SK-N-SH (cell line): ENCODE measurements at regions not wholly inside any gene's neighbourhood (a gene's known extent, or its start where the extent isn't known, plus 50 kb on each side); places are given as distances from the start of the nearest gene placed in this dataset.

Source experiments
- CTCF ChIA-PET: fragments of 300-600, 350-600 bp; formaldehyde crosslinking; extraction: SDS; loops from one replicate; lab custom pipeline; 2021; lab: Yijun Ruan, JAX
- POLR2A ChIA-PET: fragments of 350-600 bp; sonication (Branson Sonifier 250); formaldehyde crosslinking; extraction: SDS; loops from one replicate; lab custom pipeline; 2020; ENCODE audit warnings: antibody characterized with exemption, inconsistent platforms; lab: Yijun Ruan, JAX
- DNase-seq: peaks from one replicate; pipeline ENCODE4 v3.0.0; 2012
- H2AFZ ChIP-seq: fragments of 200-600 bp; sonication (generic); 2 replicates; pipeline ENCODE4 v1.8.1; 2016; ENCODE audit warnings: antibody characterized with exemption, mild to moderate bottlenecking, low read depth
- H3F3A ChIP-seq: fragments of 200-600 bp; sonication (generic); replicated peaks from 2 replicates; pipeline ENCODE3; 2016; ENCODE audit warnings: antibody characterized with exemption, mild to moderate bottlenecking; ENCODE audit not compliant: insufficient read depth
- H3K27ac ChIP-seq, 2 experiments: fragments of 200-500 bp in 1 of 2; fragments of 200-600 bp in 1 of 2; sonication (Bioruptor generic) in 1 of 2; sonication (generic), shearing (Covaris generic) in 1 of 2; 2 replicates each; pipeline versions ENCODE4 v1.5.1 to v1.6.1; 2014 to 2016; ENCODE audit warnings: low read depth in 2 of 2, inconsistent platforms in 1 of 2, low read length in 1 of 2, mild to moderate bottlenecking in 1 of 2, mixed read lengths in 1 of 2
- H3K27me3 ChIP-seq: fragments of 200-600 bp; sonication (generic), shearing (Covaris generic); 2 replicates; pipeline ENCODE4 v1.6.1; 2016; ENCODE audit warnings: mixed run types; ENCODE audit not compliant: insufficient read depth
- H3K36me3 ChIP-seq, 2 experiments: fragments of 200-500 bp in 1 of 2; fragments of 200-600 bp in 1 of 2; sonication (Bioruptor generic) in 1 of 2; sonication (generic) in 1 of 2; replicated peaks in 1 of 2; 2 replicates each; pipeline versions ENCODE3 to v1.5.1; 2014 to 2016; ENCODE audit warnings: low read length in 1 of 2, mild to moderate bottlenecking in 1 of 2; ENCODE audit not compliant: insufficient read depth in 2 of 2, control insufficient read depth in 1 of 2
- H3K4me1 ChIP-seq, 2 experiments: fragments of 200-500 bp in 1 of 2; fragments of 200-600 bp in 1 of 2; sonication (Bioruptor generic) in 1 of 2; sonication (generic), shearing (Covaris generic) in 1 of 2; 2 replicates each; pipeline versions ENCODE4 v1.5.1 to v1.6.1; 2014 to 2016; ENCODE audit warnings: low read depth in 1 of 2, low read length in 1 of 2, mixed run types in 1 of 2; ENCODE audit not compliant: insufficient read depth in 2 of 2, control insufficient read depth in 1 of 2
- H3K4me2 ChIP-seq: fragments of 200-600 bp; sonication (generic), shearing (Covaris generic); 2 replicates; pipeline ENCODE4 v1.6.1; 2017; ENCODE audit warnings: mixed run types
- H3K4me3 ChIP-seq, 2 experiments: fragments of 200-500 bp in 1 of 2; fragments of 200-600 bp in 1 of 2; sonication (Bioruptor generic) in 1 of 2; sonication (generic), shearing (Covaris generic) in 1 of 2; 2 replicates each; pipeline versions ENCODE4 v1.5.1 to v1.8.1; 2014 to 2016; ENCODE audit warnings: low read depth in 2 of 2, inconsistent platforms in 1 of 2, low read length in 1 of 2, mild to moderate bottlenecking in 1 of 2, mixed read lengths in 1 of 2, moderate library complexity in 1 of 2
- H3K79me2 ChIP-seq: fragments of 200-600 bp; sonication (generic); 2 replicates; pipeline ENCODE4 v1.8.1; 2017; ENCODE audit warnings: mild to moderate bottlenecking; ENCODE audit not compliant: insufficient read depth
- H3K9ac ChIP-seq: fragments of 200-600 bp; sonication (generic); 2 replicates; pipeline ENCODE4 v1.6.1; 2017; ENCODE audit warnings: mixed run types
- H3K9me2 ChIP-seq: fragments of 200-600 bp; sonication (generic); 2 replicates; pipeline ENCODE4 v1.6.1; 2017; ENCODE audit warnings: mixed run types
- H3K9me3 ChIP-seq: fragments of 200-600 bp; sonication (generic); 2 replicates; pipeline ENCODE4 v1.6.1; 2017; ENCODE audit warnings: mixed run types, mild to moderate bottlenecking, moderate library complexity
- H4K20me1 ChIP-seq: fragments of 200-600 bp; sonication (generic); 2 replicates; pipeline ENCODE4 v1.6.1; 2017; ENCODE audit warnings: mild to moderate bottlenecking, mixed run types; ENCODE audit not compliant: insufficient read depth
- CHD2 ChIP-seq: fragments of 150-350 bp; IDR thresholded peaks from 2 replicates; pipeline ENCODE4 v1.6.1; 2018; ENCODE audit warnings: low read length; ENCODE audit not compliant: partially characterized antibody
- EZH2phosphoT487 ChIP-seq: fragments of 200-600 bp; sonication (generic); IDR thresholded peaks from 2 replicates; pipeline ENCODE4 v1.6.1; 2017; ENCODE audit warnings: low read depth, mixed run types, mild to moderate bottlenecking, antibody characterized with exemption, moderate library complexity, borderline replicate concordance
- FOXM1 ChIP-seq: IDR thresholded peaks from 2 replicates; pipeline ENCODE4 v1.4.0; 2012; ENCODE audit warnings: low read depth, mild to moderate bottlenecking
- GABPA ChIP-seq: IDR thresholded peaks from 2 replicates; pipeline ENCODE4 v1.4.0; 2012; ENCODE audit warnings: low read depth, mild to moderate bottlenecking
- MEF2A ChIP-seq: IDR thresholded peaks from 2 replicates; pipeline ENCODE4 v1.4.0; 2012; ENCODE audit warnings: low read depth, borderline replicate concordance
- MXI1 ChIP-seq: IDR thresholded peaks from 2 replicates; pipeline ENCODE4 v1.6.1; 2012; ENCODE audit warnings: mild to moderate bottlenecking, low read depth, low read length, improper control_type of control experiment
- NFIC ChIP-seq: IDR thresholded peaks from 2 replicates; pipeline ENCODE4 v1.4.0; 2012; ENCODE audit warnings: borderline replicate concordance
- NRF1 ChIP-seq: IDR thresholded peaks from 2 replicates; pipeline ENCODE4 v1.6.1; 2012; ENCODE audit warnings: low read depth, mild to moderate bottlenecking, low read length
- POLR2AphosphoS5 ChIP-seq: IDR thresholded peaks from 2 replicates; pipeline ENCODE4 v1.6.1; 2012; ENCODE audit warnings: low read depth, low read length
- RAD21 ChIP-seq: IDR thresholded peaks from 2 replicates; pipeline ENCODE4 v1.6.1; 2012; ENCODE audit warnings: mild to moderate bottlenecking, low read length
- TAF1 ChIP-seq: IDR thresholded peaks from 2 replicates; pipeline ENCODE4 v1.6.1; 2012; ENCODE audit warnings: low read depth, mild to moderate bottlenecking, low read length, moderate library complexity, borderline replicate concordance
- TEAD4 ChIP-seq: IDR thresholded peaks from 2 replicates; pipeline ENCODE4 v1.4.0; 2012; ENCODE audit warnings: mild to moderate bottlenecking, borderline replicate concordance; ENCODE audit not compliant: insufficient read depth
- YY1 ChIP-seq: IDR thresholded peaks from 2 replicates; pipeline ENCODE4 v1.4.0; 2012; ENCODE audit warnings: low read depth, mild to moderate bottlenecking
- WGBS: methylation state at CpG from one replicate; pipeline ENCODE4 v1.1.6; 2017; ENCODE audit warnings: low lambda C conversion rate; 5-methylcytosine and 5-hydroxymethylcytosine counted together
- TF ChIP-seq, protein P1 (sequence below): IDR thresholded peaks from 2 replicates; pipeline ENCODE4 v1.6.1; 2012; ENCODE audit warnings: mild to moderate bottlenecking, low read depth, low read length, moderate library complexity
- TF ChIP-seq, protein P2 (sequence below): IDR thresholded peaks from 2 replicates; pipeline ENCODE4 v1.4.0; 2012; ENCODE audit warnings: low read depth, borderline replicate concordance
- TF ChIP-seq, protein P3 (sequence below): fragments of 150-350 bp; IDR thresholded peaks from 2 replicates; pipeline ENCODE4 v1.6.1; 2017; ENCODE audit warnings: antibody characterized with exemption, low read length, low read depth, borderline replicate concordance
- TF ChIP-seq, protein P4 (sequence below): fragments of 200-600 bp; sonication (generic); IDR thresholded peaks from 2 replicates; pipeline ENCODE4 v1.6.1; 2017; ENCODE audit warnings: antibody characterized with exemption, mild to moderate bottlenecking, moderate library complexity
- TF ChIP-seq, protein P5 (sequence below): IDR thresholded peaks from 2 replicates; pipeline ENCODE4 v1.4.0; 2012; ENCODE audit warnings: low read depth, borderline replicate concordance
- TF ChIP-seq, protein P6 (sequence below): fragments of 150-350 bp; IDR thresholded peaks from 2 replicates; pipeline ENCODE4 v1.6.1; 2016; ENCODE audit warnings: mild to moderate bottlenecking, low read depth, low read length
- TF ChIP-seq, protein P7 (sequence below): IDR thresholded peaks from 2 replicates; pipeline ENCODE4; 2012

DNA sequence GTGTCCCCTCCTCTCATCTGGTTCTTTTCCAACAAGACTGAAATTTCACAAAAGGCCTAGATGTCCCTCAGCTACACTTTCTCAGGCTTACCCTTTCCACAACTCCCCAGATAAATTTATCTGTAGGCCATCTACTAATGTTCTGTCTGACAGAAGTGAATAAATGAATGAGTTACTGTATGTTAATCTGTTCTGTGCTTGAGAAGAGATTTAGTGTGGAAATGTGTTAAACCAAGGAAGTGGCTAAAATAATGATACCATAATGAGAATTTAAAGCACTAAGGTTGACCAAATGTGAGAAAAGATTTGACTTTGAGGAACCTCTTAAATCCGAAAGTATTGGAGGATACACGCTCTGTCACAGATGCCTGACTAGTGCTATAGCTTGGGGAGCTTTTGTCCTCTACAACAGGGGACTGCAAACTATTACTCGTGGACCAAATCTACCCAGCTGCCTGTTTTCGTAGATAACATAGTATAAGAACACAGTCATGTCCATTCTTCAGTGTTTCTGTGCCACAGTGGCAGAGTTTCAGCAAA, 74.8 kb upstream of the P2RY1 start:
- Histone ChIP-seq H3K9me2 (no peaks in the 10 kb centered on the region), H3K4me3 (no peak overlapping the region), H3K27ac (no peak overlapping the region), H3K4me1 (no peaks in the 10 kb centered on the region), H3K36me3 (no peaks in the 10 kb centered on the region), H3K79me2 (no peaks in the 10 kb centered on the region), H3K4me2 (no peak overlapping the region), H3K9ac (no peak overlapping the region), H3F3A (no peaks in the 10 kb centered on the region), H3K9me3 (no peaks in the 10 kb centered on the region), H3K27me3 (no peaks in the 10 kb centered on the region), H4K20me1 (no peaks in the 10 kb centered on the region), H2AFZ (no peak overlapping the region)
- POLR2A ChIA-PET = no interaction called here
- no peak for TF ChIP-seq EZH2phosphoT487
- TF ChIP-seq RAD21 = no peak
- TF ChIP-seq, protein P1, sequence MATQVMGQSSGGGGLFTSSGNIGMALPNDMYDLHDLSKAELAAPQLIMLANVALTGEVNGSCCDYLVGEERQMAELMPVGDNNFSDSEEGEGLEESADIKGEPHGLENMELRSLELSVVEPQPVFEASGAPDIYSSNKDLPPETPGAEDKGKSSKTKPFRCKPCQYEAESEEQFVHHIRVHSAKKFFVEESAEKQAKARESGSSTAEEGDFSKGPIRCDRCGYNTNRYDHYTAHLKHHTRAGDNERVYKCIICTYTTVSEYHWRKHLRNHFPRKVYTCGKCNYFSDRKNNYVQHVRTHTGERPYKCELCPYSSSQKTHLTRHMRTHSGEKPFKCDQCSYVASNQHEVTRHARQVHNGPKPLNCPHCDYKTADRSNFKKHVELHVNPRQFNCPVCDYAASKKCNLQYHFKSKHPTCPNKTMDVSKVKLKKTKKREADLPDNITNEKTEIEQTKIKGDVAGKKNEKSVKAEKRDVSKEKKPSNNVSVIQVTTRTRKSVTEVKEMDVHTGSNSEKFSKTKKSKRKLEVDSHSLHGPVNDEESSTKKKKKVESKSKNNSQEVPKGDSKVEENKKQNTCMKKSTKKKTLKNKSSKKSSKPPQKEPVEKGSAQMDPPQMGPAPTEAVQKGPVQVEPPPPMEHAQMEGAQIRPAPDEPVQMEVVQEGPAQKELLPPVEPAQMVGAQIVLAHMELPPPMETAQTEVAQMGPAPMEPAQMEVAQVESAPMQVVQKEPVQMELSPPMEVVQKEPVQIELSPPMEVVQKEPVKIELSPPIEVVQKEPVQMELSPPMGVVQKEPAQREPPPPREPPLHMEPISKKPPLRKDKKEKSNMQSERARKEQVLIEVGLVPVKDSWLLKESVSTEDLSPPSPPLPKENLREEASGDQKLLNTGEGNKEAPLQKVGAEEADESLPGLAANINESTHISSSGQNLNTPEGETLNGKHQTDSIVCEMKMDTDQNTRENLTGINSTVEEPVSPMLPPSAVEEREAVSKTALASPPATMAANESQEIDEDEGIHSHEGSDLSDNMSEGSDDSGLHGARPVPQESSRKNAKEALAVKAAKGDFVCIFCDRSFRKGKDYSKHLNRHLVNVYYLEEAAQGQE = no peak
- TF ChIP-seq GABPA = no peak
- TF ChIP-seq, protein P2, sequence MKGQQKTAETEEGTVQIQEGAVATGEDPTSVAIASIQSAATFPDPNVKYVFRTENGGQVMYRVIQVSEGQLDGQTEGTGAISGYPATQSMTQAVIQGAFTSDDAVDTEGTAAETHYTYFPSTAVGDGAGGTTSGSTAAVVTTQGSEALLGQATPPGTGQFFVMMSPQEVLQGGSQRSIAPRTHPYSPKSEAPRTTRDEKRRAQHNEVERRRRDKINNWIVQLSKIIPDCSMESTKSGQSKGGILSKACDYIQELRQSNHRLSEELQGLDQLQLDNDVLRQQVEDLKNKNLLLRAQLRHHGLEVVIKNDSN = no peak
- TF ChIP-seq TEAD4 = no peak
- TF ChIP-seq, protein P3, sequence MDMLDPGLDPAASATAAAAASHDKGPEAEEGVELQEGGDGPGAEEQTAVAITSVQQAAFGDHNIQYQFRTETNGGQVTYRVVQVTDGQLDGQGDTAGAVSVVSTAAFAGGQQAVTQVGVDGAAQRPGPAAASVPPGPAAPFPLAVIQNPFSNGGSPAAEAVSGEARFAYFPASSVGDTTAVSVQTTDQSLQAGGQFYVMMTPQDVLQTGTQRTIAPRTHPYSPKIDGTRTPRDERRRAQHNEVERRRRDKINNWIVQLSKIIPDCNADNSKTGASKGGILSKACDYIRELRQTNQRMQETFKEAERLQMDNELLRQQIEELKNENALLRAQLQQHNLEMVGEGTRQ = no peak
- TF ChIP-seq, protein P4, sequence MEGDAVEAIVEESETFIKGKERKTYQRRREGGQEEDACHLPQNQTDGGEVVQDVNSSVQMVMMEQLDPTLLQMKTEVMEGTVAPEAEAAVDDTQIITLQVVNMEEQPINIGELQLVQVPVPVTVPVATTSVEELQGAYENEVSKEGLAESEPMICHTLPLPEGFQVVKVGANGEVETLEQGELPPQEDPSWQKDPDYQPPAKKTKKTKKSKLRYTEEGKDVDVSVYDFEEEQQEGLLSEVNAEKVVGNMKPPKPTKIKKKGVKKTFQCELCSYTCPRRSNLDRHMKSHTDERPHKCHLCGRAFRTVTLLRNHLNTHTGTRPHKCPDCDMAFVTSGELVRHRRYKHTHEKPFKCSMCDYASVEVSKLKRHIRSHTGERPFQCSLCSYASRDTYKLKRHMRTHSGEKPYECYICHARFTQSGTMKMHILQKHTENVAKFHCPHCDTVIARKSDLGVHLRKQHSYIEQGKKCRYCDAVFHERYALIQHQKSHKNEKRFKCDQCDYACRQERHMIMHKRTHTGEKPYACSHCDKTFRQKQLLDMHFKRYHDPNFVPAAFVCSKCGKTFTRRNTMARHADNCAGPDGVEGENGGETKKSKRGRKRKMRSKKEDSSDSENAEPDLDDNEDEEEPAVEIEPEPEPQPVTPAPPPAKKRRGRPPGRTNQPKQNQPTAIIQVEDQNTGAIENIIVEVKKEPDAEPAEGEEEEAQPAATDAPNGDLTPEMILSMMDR = no peak
- TF ChIP-seq TAF1 = no peak
- no peak for TF ChIP-seq NFIC
- no peak for TF ChIP-seq POLR2AphosphoS5
- TF ChIP-seq, protein P5, sequence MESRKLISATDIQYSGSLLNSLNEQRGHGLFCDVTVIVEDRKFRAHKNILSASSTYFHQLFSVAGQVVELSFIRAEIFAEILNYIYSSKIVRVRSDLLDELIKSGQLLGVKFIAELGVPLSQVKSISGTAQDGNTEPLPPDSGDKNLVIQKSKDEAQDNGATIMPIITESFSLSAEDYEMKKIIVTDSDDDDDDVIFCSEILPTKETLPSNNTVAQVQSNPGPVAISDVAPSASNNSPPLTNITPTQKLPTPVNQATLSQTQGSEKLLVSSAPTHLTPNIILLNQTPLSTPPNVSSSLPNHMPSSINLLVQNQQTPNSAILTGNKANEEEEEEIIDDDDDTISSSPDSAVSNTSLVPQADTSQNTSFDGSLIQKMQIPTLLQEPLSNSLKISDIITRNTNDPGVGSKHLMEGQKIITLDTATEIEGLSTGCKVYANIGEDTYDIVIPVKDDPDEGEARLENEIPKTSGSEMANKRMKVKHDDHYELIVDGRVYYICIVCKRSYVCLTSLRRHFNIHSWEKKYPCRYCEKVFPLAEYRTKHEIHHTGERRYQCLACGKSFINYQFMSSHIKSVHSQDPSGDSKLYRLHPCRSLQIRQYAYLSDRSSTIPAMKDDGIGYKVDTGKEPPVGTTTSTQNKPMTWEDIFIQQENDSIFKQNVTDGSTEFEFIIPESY = no peak
- TF ChIP-seq NRF1 = no peak
- TF ChIP-seq MEF2A = no peak
- TF ChIP-seq MXI1 = no peak
- no peak for TF ChIP-seq YY1
- TF ChIP-seq, protein P6, sequence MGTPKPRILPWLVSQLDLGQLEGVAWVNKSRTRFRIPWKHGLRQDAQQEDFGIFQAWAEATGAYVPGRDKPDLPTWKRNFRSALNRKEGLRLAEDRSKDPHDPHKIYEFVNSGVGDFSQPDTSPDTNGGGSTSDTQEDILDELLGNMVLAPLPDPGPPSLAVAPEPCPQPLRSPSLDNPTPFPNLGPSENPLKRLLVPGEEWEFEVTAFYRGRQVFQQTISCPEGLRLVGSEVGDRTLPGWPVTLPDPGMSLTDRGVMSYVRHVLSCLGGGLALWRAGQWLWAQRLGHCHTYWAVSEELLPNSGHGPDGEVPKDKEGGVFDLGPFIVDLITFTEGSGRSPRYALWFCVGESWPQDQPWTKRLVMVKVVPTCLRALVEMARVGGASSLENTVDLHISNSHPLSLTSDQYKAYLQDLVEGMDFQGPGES = no peak
- TF ChIP-seq, protein P7, sequence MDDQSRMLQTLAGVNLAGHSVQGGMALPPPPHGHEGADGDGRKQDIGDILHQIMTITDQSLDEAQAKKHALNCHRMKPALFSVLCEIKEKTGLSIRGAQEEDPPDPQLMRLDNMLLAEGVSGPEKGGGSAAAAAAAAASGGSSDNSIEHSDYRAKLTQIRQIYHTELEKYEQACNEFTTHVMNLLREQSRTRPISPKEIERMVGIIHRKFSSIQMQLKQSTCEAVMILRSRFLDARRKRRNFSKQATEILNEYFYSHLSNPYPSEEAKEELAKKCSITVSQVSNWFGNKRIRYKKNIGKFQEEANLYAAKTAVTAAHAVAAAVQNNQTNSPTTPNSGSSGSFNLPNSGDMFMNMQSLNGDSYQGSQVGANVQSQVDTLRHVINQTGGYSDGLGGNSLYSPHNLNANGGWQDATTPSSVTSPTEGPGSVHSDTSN = no peak
- no peak for TF ChIP-seq FOXM1
- no peak for TF ChIP-seq CHD2
- 20% methylated on average over 4 of the region's 4 CpGs for WGBS
- CTCF ChIA-PET = no interaction called here
- no peak for DNase-seq
